Activated naive CD8-positive, alpha-beta T cell treated with anti-CD3 and anti-CD28 coated beads for 36 hours (primary cell): ENCODE measurements at regions not wholly inside any gene's neighbourhood (a gene's known extent, or its start where the extent isn't known, plus 50 kb on each side); places are given as distances from the start of the nearest gene placed in this dataset.
A peak's percentile ranks its signal among the peaks of the same experiment; 100 is the strongest.

Experiments
- DNase-seq: peaks from one replicate; pipeline ENCODE4 v3.0.0; 2021
- H3K27ac Mint-ChIP-seq: one replicate; pipeline ENCODE4 v1.8.0; 2022; ENCODE audit warnings: mild to moderate bottlenecking, moderate library complexity, mixed read lengths
- H3K27me3 Mint-ChIP-seq: one replicate; pipeline ENCODE4 v1.8.0; 2022; ENCODE audit warnings: mild to moderate bottlenecking, mixed read lengths
- H3K36me3 Mint-ChIP-seq: one replicate; pipeline ENCODE4 v1.8.0; 2021; ENCODE audit warnings: mild to moderate bottlenecking, mixed read lengths
- H3K4me1 Mint-ChIP-seq: one replicate; pipeline ENCODE4 v1.8.0; 2021; ENCODE audit warnings: mixed read lengths
- H3K4me3 Mint-ChIP-seq: one replicate; pipeline ENCODE4 v1.8.0; 2022; ENCODE audit warnings: mild to moderate bottlenecking, moderate library complexity, mixed read lengths
- H3K9me3 Mint-ChIP-seq: one replicate; pipeline ENCODE4 v1.8.0; 2022; ENCODE audit warnings: mixed read lengths

- H3K9me3 Mint-ChIP-seq, result peaks cover 8% of the 10 kb centered on the region
- no peaks in the 10 kb centered on the region for H3K4me1 Mint-ChIP-seq
- no peaks in the 10 kb centered on the region for H3K27me3 Mint-ChIP-seq
- no peak for DNase-seq
- no peak overlapping the region for H3K27ac Mint-ChIP-seq
- no peak overlapping the region for H3K4me3 Mint-ChIP-seq
- H3K36me3 Mint-ChIP-seq, result no peaks in the 10 kb centered on the region
Measured at GRCh38 chr13:81442904-81443303, 1102.0 kb upstream of the SPRY2 start.

- no peak for DNase-seq
- Mint-ChIP-seq H3K9me3 (peaks cover 5% of the 10 kb centered on the region), H3K27ac (no peak overlapping the region), H3K4me1 (no peaks in the 10 kb centered on the region), H3K27me3 (no peaks in the 10 kb centered on the region), H3K36me3 (no peaks in the 10 kb centered on the region), H3K4me3 (no peak overlapping the region)
Measured at GRCh38 chr13:81425286-81425685, 1084.4 kb upstream of the SPRY2 start.

GRCh38 chr13:81409284-81409683 is 1068.4 kb upstream of the SPRY2 start:
- no peak overlapping the region for H3K4me3 Mint-ChIP-seq
- DNase-seq, result no peak
- peaks cover 9% of the 10 kb centered on the region for H3K9me3 Mint-ChIP-seq
- no peaks in the 10 kb centered on the region for H3K27me3 Mint-ChIP-seq
- no peaks in the 10 kb centered on the region for H3K36me3 Mint-ChIP-seq
- no peaks in the 10 kb centered on the region for H3K4me1 Mint-ChIP-seq
- H3K27ac Mint-ChIP-seq, result no peak overlapping the region

GRCh38 chr13:81408647-81409046 is 1067.7 kb upstream of the SPRY2 start:
- no peak for DNase-seq
- H3K27ac Mint-ChIP-seq, result no peak overlapping the region
- H3K27me3 Mint-ChIP-seq, result no peaks in the 10 kb centered on the region
- H3K4me3 Mint-ChIP-seq, result no peak overlapping the region
- H3K36me3 Mint-ChIP-seq, result no peaks in the 10 kb centered on the region
- H3K4me1 Mint-ChIP-seq, result no peaks in the 10 kb centered on the region
- peaks cover 9% of the 10 kb centered on the region for H3K9me3 Mint-ChIP-seq

- Mint-ChIP-seq H3K9me3 (peaks cover 7% of the 10 kb centered on the region), H3K4me1 (no peaks in the 10 kb centered on the region), H3K4me3 (no peak overlapping the region), H3K27ac (no peak overlapping the region), H3K27me3 (no peaks in the 10 kb centered on the region), H3K36me3 (no peaks in the 10 kb centered on the region)
- no peak for DNase-seq
Measured at GRCh38 chr13:81406639-81407292, 1065.8 kb upstream of the SPRY2 start.

GRCh38 chr13:81406022-81406421 is 1065.1 kb upstream of the SPRY2 start:
- no peak for DNase-seq
- H3K27ac Mint-ChIP-seq, result no peak overlapping the region
- no peak overlapping the region for H3K4me3 Mint-ChIP-seq
- no peaks in the 10 kb centered on the region for H3K27me3 Mint-ChIP-seq
- no peaks in the 10 kb centered on the region for H3K4me1 Mint-ChIP-seq
- no peaks in the 10 kb centered on the region for H3K36me3 Mint-ChIP-seq
- peaks cover 3% of the 10 kb centered on the region for H3K9me3 Mint-ChIP-seq

- DNase-seq, result no peak
- no peaks in the 10 kb centered on the region for H3K9me3 Mint-ChIP-seq
- H3K4me1 Mint-ChIP-seq, result no peaks in the 10 kb centered on the region
- no peaks in the 10 kb centered on the region for H3K27me3 Mint-ChIP-seq
- H3K4me3 Mint-ChIP-seq, result no peak overlapping the region
- H3K36me3 Mint-ChIP-seq, result no peaks in the 10 kb centered on the region
- H3K27ac Mint-ChIP-seq, result no peak overlapping the region
Measured at GRCh38 chr13:81396192-81396591, 1055.3 kb upstream of the SPRY2 start.

GRCh38 chr13:81395368-81395767 is 1054.4 kb upstream of the SPRY2 start:
- Mint-ChIP-seq H3K27ac (no peak overlapping the region), H3K27me3 (no peaks in the 10 kb centered on the region), H3K9me3 (no peaks in the 10 kb centered on the region), H3K4me3 (no peak overlapping the region), H3K4me1 (no peaks in the 10 kb centered on the region), H3K36me3 (no peaks in the 10 kb centered on the region)
- DNase-seq, result peak; percentile 0

- DNase-seq, result no peak
- Mint-ChIP-seq H3K27ac (no peak overlapping the region), H3K4me1 (no peaks in the 10 kb centered on the region), H3K27me3 (no peaks in the 10 kb centered on the region), H3K9me3 (no peaks in the 10 kb centered on the region), H3K4me3 (no peak overlapping the region), H3K36me3 (no peaks in the 10 kb centered on the region)
Measured at GRCh38 chr13:81394640-81395039, 1053.7 kb upstream of the SPRY2 start.

GRCh38 chr13:81393721-81394120 is 1052.8 kb upstream of the SPRY2 start:
- Mint-ChIP-seq H3K27me3 (no peaks in the 10 kb centered on the region), H3K4me3 (no peak overlapping the region), H3K9me3 (peaks cover 2% of the 10 kb centered on the region), H3K4me1 (no peaks in the 10 kb centered on the region), H3K27ac (no peak overlapping the region), H3K36me3 (no peaks in the 10 kb centered on the region)
- no peak for DNase-seq

- Mint-ChIP-seq H3K4me3 (no peak overlapping the region), H3K9me3 (peaks cover 3% of the 10 kb centered on the region), H3K36me3 (no peaks in the 10 kb centered on the region), H3K27me3 (no peaks in the 10 kb centered on the region), H3K4me1 (no peaks in the 10 kb centered on the region), H3K27ac (no peak overlapping the region)
- DNase-seq, result no peak
Measured at GRCh38 chr13:81393110-81393509, 1052.2 kb upstream of the SPRY2 start.

GRCh38 chr13:81388400-81388799 is 1047.5 kb upstream of the SPRY2 start:
- peaks cover 5% of the 10 kb centered on the region for H3K9me3 Mint-ChIP-seq
- no peak overlapping the region for H3K4me3 Mint-ChIP-seq
- no peak overlapping the region for H3K27ac Mint-ChIP-seq
- H3K36me3 Mint-ChIP-seq, result no peaks in the 10 kb centered on the region
- H3K4me1 Mint-ChIP-seq, result no peaks in the 10 kb centered on the region
- H3K27me3 Mint-ChIP-seq, result no peaks in the 10 kb centered on the region
- no peak for DNase-seq

GRCh38 chr13:81383444-81383843 is 1042.5 kb upstream of the SPRY2 start:
- no peak for DNase-seq

GRCh38 chr13:81382246-81382645 is 1041.3 kb upstream of the SPRY2 start:
- Mint-ChIP-seq H3K27ac (no peak overlapping the region), H3K36me3 (no peaks in the 10 kb centered on the region), H3K9me3 (peaks cover 5% of the 10 kb centered on the region), H3K4me3 (no peak overlapping the region), H3K27me3 (no peaks in the 10 kb centered on the region), H3K4me1 (no peaks in the 10 kb centered on the region)
- no peak for DNase-seq

More at GRCh38 chr13:81383444-81383843, 1042.5 kb upstream of the SPRY2 start:
- Mint-ChIP-seq H3K4me3 (no peak overlapping the region), H3K4me1 (no peaks in the 10 kb centered on the region), H3K9me3 (peaks cover 4% of the 10 kb centered on the region), H3K27me3 (no peaks in the 10 kb centered on the region), H3K27ac (no peak overlapping the region), H3K36me3 (no peaks in the 10 kb centered on the region)

- H3K4me1 Mint-ChIP-seq, result no peaks in the 10 kb centered on the region
- H3K36me3 Mint-ChIP-seq, result no peaks in the 10 kb centered on the region
- DNase-seq, result no peak
- H3K9me3 Mint-ChIP-seq, result peaks cover 5% of the 10 kb centered on the region
- no peaks in the 10 kb centered on the region for H3K27me3 Mint-ChIP-seq
- H3K27ac Mint-ChIP-seq, result no peak overlapping the region
- no peak overlapping the region for H3K4me3 Mint-ChIP-seq
Measured at GRCh38 chr13:81381560-81381959, 1040.6 kb upstream of the SPRY2 start.

- no peak overlapping the region for H3K27ac Mint-ChIP-seq
- H3K4me1 Mint-ChIP-seq, result no peaks in the 10 kb centered on the region
- H3K36me3 Mint-ChIP-seq, result no peaks in the 10 kb centered on the region
- H3K4me3 Mint-ChIP-seq, result no peak overlapping the region
- peaks cover 4% of the 10 kb centered on the region for H3K9me3 Mint-ChIP-seq
- H3K27me3 Mint-ChIP-seq, result no peaks in the 10 kb centered on the region
- no peak for DNase-seq
Measured at GRCh38 chr13:81379183-81379582, 1038.3 kb upstream of the SPRY2 start.
